H1 (cell line): ENCODE measurements at regions not wholly inside any gene's neighbourhood (a gene's known extent, or its start where the extent isn't known, plus 50 kb on each side); places are given as distances from the start of the nearest gene placed in this dataset.
A peak's percentile ranks its signal among the peaks of the same experiment; 100 is the strongest.

ENCODE experiments used
- CTCF ChIA-PET: fragments of 300-600 bp; sonication (Branson Sonifier 250); formaldehyde crosslinking; loops from one replicate; lab custom pipeline; 2021; ENCODE audit not compliant: partially characterized antibody; lab: Charles Lee
- POLR2A ChIA-PET: fragments of 300-600 bp; sonication (Branson Sonifier 250); formaldehyde crosslinking; loops from one replicate; lab custom pipeline; 2021; ENCODE audit warnings: inconsistent platforms; ENCODE audit not compliant: partially characterized antibody; lab: Charles Lee
- DNase-seq, 2 experiments: peaks; one replicate each; pipeline versions ENCODE4 v3.0.0 to v3.0.0-alpha.2; 2010 to 2022; ENCODE audit warnings: low spot score in 2 of 2, low read depth in 1 of 2, mixed read lengths in 1 of 2
- FAIRE-seq: peaks from 2 replicates; lab custom pipeline; 2011; peaks lifted over from hg19 to GRCh38; lab: Jason Lieb, UNC
- H2AFZ ChIP-seq: 2 replicates; pipeline ENCODE4 v1.8.1; 2012; ENCODE audit warnings: low read length, inconsistent platforms
- H2AK5ac ChIP-seq: 2 replicates; pipeline ENCODE4 v1.6.1; 2013; ENCODE audit warnings: low read depth, low read length
- H2BK120ac ChIP-seq: replicated peaks from 2 replicates; pipeline ENCODE3; 2013; ENCODE audit warnings: low read depth, low read length, inconsistent platforms
- H2BK12ac ChIP-seq: 2 replicates; pipeline ENCODE4 v1.6.1; 2013; ENCODE audit warnings: low read depth, low read length
- H2BK15ac ChIP-seq: 2 replicates; pipeline ENCODE4 v1.6.1; 2013; ENCODE audit warnings: low read length
- H2BK20ac ChIP-seq: 2 replicates; pipeline ENCODE4 v1.6.1; 2013; ENCODE audit warnings: low read length
- H2BK5ac ChIP-seq: 2 replicates; pipeline ENCODE4 v1.6.1; 2013; ENCODE audit warnings: low read depth, low read length
- H3K14ac ChIP-seq: 2 replicates; pipeline ENCODE4 v1.6.1; 2013; ENCODE audit warnings: inconsistent platforms; ENCODE audit not compliant: insufficient read length
- H3K18ac ChIP-seq: 2 replicates; pipeline ENCODE4 v1.6.1; 2013; ENCODE audit warnings: low read length; ENCODE audit errors: extremely low read depth
- H3K23ac ChIP-seq: 2 replicates; pipeline ENCODE4 v1.6.1; 2013; ENCODE audit warnings: inconsistent platforms; ENCODE audit not compliant: insufficient read length
- H3K23me2 ChIP-seq: 2 replicates; pipeline ENCODE4 v1.6.1; 2013; ENCODE audit warnings: low read depth, low read length
- H3K27ac ChIP-seq: 2 replicates; pipeline ENCODE4 v1.6.1; 2011; ENCODE audit warnings: low read depth, low read length, inconsistent platforms
- H3K27me3 ChIP-seq, 4 experiments: replicated peaks in 1 of 4; 1 replicate in 1 of 4; 2 replicates in 3 of 4; pipeline versions ENCODE4 v1.6.1 to v1.8.1; 2011 to 2013; ENCODE audit warnings: low read length in 3 of 4, mild to moderate bottlenecking in 3 of 4, inconsistent platforms in 2 of 4, mixed read lengths in 2 of 4, moderate library complexity in 1 of 4; ENCODE audit not compliant: control insufficient read depth in 3 of 4, insufficient read depth in 3 of 4; ENCODE audit errors: extremely low read depth in 1 of 4
- H3K36me3 ChIP-seq, 4 experiments: 2 replicates each; pipeline versions ENCODE4 v1.6.1 to v1.8.1; 2011 to 2013; ENCODE audit warnings: mild to moderate bottlenecking in 4 of 4, low read length in 3 of 4, moderate library complexity in 2 of 4, control low read depth in 1 of 4, inconsistent platforms in 1 of 4; ENCODE audit not compliant: insufficient read depth in 4 of 4, control insufficient read depth in 2 of 4
- H3K4ac ChIP-seq: replicated peaks from 2 replicates; pipeline ENCODE3; 2013; ENCODE audit warnings: low read length, low read depth, mixed read lengths, inconsistent platforms; ENCODE audit not compliant: insufficient read length
- H3K4me1 ChIP-seq, 4 experiments: replicated peaks in 1 of 4; 1 replicate in 1 of 4; 2 replicates in 3 of 4; pipeline versions ENCODE4 v1.6.1 to v1.8.1; 2011 to 2013; ENCODE audit warnings: low read length in 3 of 4, inconsistent platforms in 2 of 4, mixed read lengths in 1 of 4; ENCODE audit not compliant: insufficient read depth in 4 of 4, control insufficient read depth in 3 of 4
- H3K4me2 ChIP-seq, 2 experiments: 2 replicates each; pipeline versions ENCODE4 v1.6.1 to v1.8.1; 2011 to 2013; ENCODE audit warnings: low read depth in 2 of 2, low read length in 2 of 2, control low read depth in 1 of 2, inconsistent platforms in 1 of 2, mild to moderate bottlenecking in 1 of 2; ENCODE audit not compliant: insufficient read depth in 1 of 2
- H3K4me3 ChIP-seq, 4 experiments: fragments of 200-600, 300-600 bp in 1 of 4; sonication (generic), shearing (Covaris generic), sonication (Bioruptor Twin) in 1 of 4; 2 replicates each; pipeline versions ENCODE4 v1.5.1 to v1.8.1; 2011 to 2016; ENCODE audit warnings: low read length in 4 of 4, low read depth in 3 of 4, control low read depth in 2 of 4, inconsistent platforms in 2 of 4, mild to moderate bottlenecking in 2 of 4, mixed read lengths in 1 of 4, moderate library complexity in 1 of 4; ENCODE audit not compliant: insufficient read depth in 2 of 4; ENCODE audit errors: extremely low read depth in 1 of 4
- H3K56ac ChIP-seq: replicated peaks from 2 replicates; pipeline ENCODE3; 2013; ENCODE audit warnings: low read depth, mild to moderate bottlenecking, mixed read lengths, low read length, inconsistent platforms; ENCODE audit not compliant: insufficient read length
- H3K79me1 ChIP-seq: 2 replicates; pipeline ENCODE4 v1.6.1; 2013; ENCODE audit warnings: low read depth, low read length, control low read depth
- H3K79me2 ChIP-seq, 2 experiments: 2 replicates each; pipeline versions ENCODE4 v1.6.1 to v1.8.1; 2012 to 2013; ENCODE audit warnings: low read length in 2 of 2, mild to moderate bottlenecking in 2 of 2, inconsistent platforms in 1 of 2; ENCODE audit not compliant: insufficient read depth in 2 of 2, control insufficient read depth in 1 of 2
- H3K9ac ChIP-seq, 4 experiments: replicated peaks in 1 of 4; 1 replicate in 1 of 4; 2 replicates in 3 of 4; pipeline versions ENCODE4 v1.6.1 to v1.8.1; 2011 to 2013; ENCODE audit warnings: low read depth in 3 of 4, low read length in 3 of 4, control low read depth in 2 of 4, mild to moderate bottlenecking in 2 of 4, moderate library complexity in 2 of 4, inconsistent platforms in 1 of 4; ENCODE audit errors: extremely low read depth in 1 of 4
- H3K9me3 ChIP-seq, 2 experiments: 2 replicates each; pipeline versions ENCODE4 v1.6.1 to v1.8.1; 2012 to 2013; ENCODE audit warnings: mild to moderate bottlenecking in 2 of 2, moderate library complexity in 2 of 2, control low read depth in 1 of 2, inconsistent platforms in 1 of 2, low read depth in 1 of 2, low read length in 1 of 2, mixed read lengths in 1 of 2; ENCODE audit not compliant: insufficient read depth in 2 of 2
- H4K20me1 ChIP-seq, 2 experiments: replicated peaks in 1 of 2; 2 replicates each; pipeline versions ENCODE3 to v1.8.1; 2011 to 2013; ENCODE audit warnings: inconsistent platforms in 2 of 2, low read length in 2 of 2, mild to moderate bottlenecking in 1 of 2; ENCODE audit not compliant: insufficient read depth in 2 of 2, control insufficient read depth in 1 of 2
- H4K5ac ChIP-seq: 2 replicates; pipeline ENCODE4 v1.6.1; 2013; ENCODE audit warnings: low read length, low read depth, mixed read lengths, inconsistent platforms; ENCODE audit not compliant: insufficient read length
- H4K8ac ChIP-seq: 2 replicates; pipeline ENCODE4 v1.8.0; 2013; ENCODE audit warnings: mild to moderate bottlenecking, moderate library complexity, low read length, inconsistent platforms; ENCODE audit not compliant: insufficient read depth; ENCODE audit errors: extremely low read depth
- H4K91ac ChIP-seq: replicated peaks from 2 replicates; pipeline ENCODE3; 2013; ENCODE audit warnings: low read length, mixed read lengths, inconsistent platforms; ENCODE audit not compliant: insufficient read length
- CEBPB ChIP-seq: IDR thresholded peaks from 2 replicates; pipeline ENCODE4 v1.6.1; 2012; ENCODE audit warnings: low read depth, low read length
- SIRT6 ChIP-seq: IDR thresholded peaks from one replicate; pipeline ENCODE4 v1.7.1; 2012; ENCODE audit warnings: low read length, inconsistent platforms
- WGBS, 2 experiments: shearing (Covaris generic) in 1 of 2; methylation state at CpG; one replicate each; pipeline versions ENCODE4 v1.1.6 to v1.1.7; 2013 to 2015; ENCODE audit warnings: low lambda C conversion rate in 2 of 2, mixed read lengths in 2 of 2, inconsistent platforms in 1 of 2, low coverage in 1 of 2, missing lambda C conversion rate in 1 of 2; ENCODE audit not compliant: insufficient replicate concordance in 2 of 2, insufficient coverage in 1 of 2, insufficient read length in 1 of 2; ENCODE audit errors: extremely low coverage in 1 of 2, missing lambda C conversion rate in 1 of 2; 5-methylcytosine and 5-hydroxymethylcytosine counted together

DNA sequence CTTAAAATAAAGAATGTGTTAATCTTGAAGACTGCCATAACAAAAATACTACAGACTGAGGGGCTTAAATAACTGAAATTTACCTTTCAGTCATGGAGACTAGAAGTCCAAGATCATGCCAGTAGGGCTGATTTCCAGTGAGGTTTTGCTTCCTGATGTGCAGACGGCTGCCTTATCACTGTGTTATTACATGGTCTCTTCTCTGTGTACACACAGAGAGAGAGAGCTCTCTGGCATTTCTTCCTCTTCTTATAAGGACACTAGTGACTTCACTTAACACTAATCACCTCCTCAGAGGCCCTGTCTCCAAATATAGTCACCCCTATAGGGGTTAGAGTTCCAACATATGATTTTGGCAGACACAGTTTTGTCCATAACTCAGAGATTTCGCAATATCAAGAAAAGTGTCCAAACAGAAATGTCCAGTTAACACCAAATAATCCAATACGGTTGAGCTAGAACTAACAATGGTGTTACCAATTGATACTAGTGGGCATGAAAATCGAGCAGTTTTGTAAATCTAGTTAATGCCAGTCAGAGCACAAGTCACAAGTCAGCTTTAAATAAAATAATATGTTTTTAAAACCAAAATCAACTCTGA is 399.8 kb downstream of the ADCYAP1 start:
- no peak overlapping the region for H3K56ac ChIP-seq
- FAIRE-seq (no peak), DNase-seq (no peak)
- no peaks in the 10 kb centered on the region for H3K79me2 ChIP-seq
- ChIA-PET POLR2A (no interaction called here), CTCF (interaction anchor here (1.3 kb wide), 1 partner anchor 10 kb away, joined by 3 read pairs; no protein-coding TSS in a partner anchor)
- H3K9me3 ChIP-seq: no peaks in the 10 kb centered on the region
- no peak overlapping the region for H3K18ac ChIP-seq
- no peak overlapping the region for H2BK120ac ChIP-seq
- 85% methylated on average over 4 of the region's 4 CpGs; no CpG with 5 or more reads in 1 of the 2 experiments for WGBS, 2 experiments
- no peak overlapping the region for H2AK5ac ChIP-seq
- H3K4me1 ChIP-seq: peaks cover 0 to 5% (median 0%) of the 10 kb centered on the region in 4 experiments; a peak in 1 of 7 replicates
- H3K4me3 ChIP-seq: no peak overlapping the region
- H3K14ac ChIP-seq: no peak overlapping the region
- H3K79me1 ChIP-seq: no peaks in the 10 kb centered on the region; the same call in 1 of the 2 replicates
- H2BK12ac ChIP-seq: no peak overlapping the region
- no peak overlapping the region for H2BK5ac ChIP-seq
- H3K36me3 ChIP-seq: no peaks in the 10 kb centered on the region
- H3K9ac ChIP-seq: no peak overlapping the region
- no peaks in the 10 kb centered on the region for H3K23me2 ChIP-seq
- no peak overlapping the region for H4K8ac ChIP-seq
- no peak overlapping the region for H3K4ac ChIP-seq
- H4K5ac ChIP-seq: no peak overlapping the region
- H3K23ac ChIP-seq: no peak overlapping the region
- H4K91ac ChIP-seq: no peak overlapping the region
- H4K20me1 ChIP-seq: no peaks in the 10 kb centered on the region
- no peaks in the 10 kb centered on the region for H3K27me3 ChIP-seq
- TF ChIP-seq CEBPB (peak; percentile 72), SIRT6 (no peak)
- TF ChIP-seq, all 59 proteins: peak for 1
- H2BK20ac ChIP-seq: no peak overlapping the region
- H3K27ac ChIP-seq: no peak overlapping the region
- H3K4me2 ChIP-seq: no peak overlapping the region
- H2BK15ac ChIP-seq: no peak overlapping the region
- no peak overlapping the region for H2AFZ ChIP-seq
